ENCODE measurements at regions not wholly inside any gene's neighbourhood (a gene's known extent, or its start where the extent isn't known, plus 50 kb on each side); places are given as distances from the start of the nearest gene placed in this dataset.

GRCh38 chr6:93088621-93089501 lies 330.5 kb downstream of the EPHA7 start:
- Histone ChIP-seq H3K9me3 (ENCODE audit: control insufficient read depth, low read depth, low read length) (no peaks in the 10 kb centered on the region), H2BK20ac (ENCODE audit: low read depth, low read length, poor library complexity, severe bottlenecking) (no peak overlapping the region), H2BK12ac (ENCODE audit: insufficient read length, low read depth, low read length) (no peak overlapping the region), H3K27me3 (ENCODE audit: insufficient read depth, low read length) (no peaks in the 10 kb centered on the region), H3K23me2 (ENCODE audit: insufficient read length, low read depth, low read length, poor library complexity, severe bottlenecking) (no peaks in the 10 kb centered on the region), H2AK5ac (ENCODE audit: insufficient read length, low read length) (no peak overlapping the region), H3K18ac (ENCODE audit: insufficient read length, low read depth, low read length) (no peak overlapping the region), H4K8ac (replicated peaks; ENCODE audit: insufficient read length, low read depth, low read length) (no peak overlapping the region), H3K4ac (ENCODE audit: low read depth, low read length) (no peak overlapping the region), H3K4me1 (ENCODE audit: insufficient read depth, low read length) (no peaks in the 10 kb centered on the region), H3K23ac (ENCODE audit: insufficient read length, low read depth, low read length) (no peak overlapping the region), H2BK5ac (ENCODE audit: insufficient read length, low read length) (no peak overlapping the region), H2BK120ac (ENCODE audit: low read depth, low read length, poor library complexity, severe bottlenecking) (no peak overlapping the region), H3K79me2 (ENCODE audit: insufficient read depth, low read length) (no peaks in the 10 kb centered on the region), H3K9ac (ENCODE audit: extremely low read depth, insufficient read length, low read length) (no peak overlapping the region), H3K27ac (ENCODE audit: insufficient read length, low read depth, low read length) (no peak overlapping the region), H4K20me1 (ENCODE audit: control insufficient read depth, insufficient read depth, insufficient read length) (no peaks in the 10 kb centered on the region), H3K14ac (ENCODE audit: insufficient read depth, low read length) (no peak overlapping the region), H2BK15ac (ENCODE audit: low read depth, low read length) (no peak overlapping the region), H3K79me1 (ENCODE audit: insufficient read depth, low read depth, low read length, poor library complexity, severe bottlenecking) (no peaks in the 10 kb centered on the region), H4K5ac (ENCODE audit: insufficient read length, low read depth, low read length) (no peak overlapping the region), H3T11ph (ENCODE audit: low read length) (no peak overlapping the region), H3K56ac (ENCODE audit: insufficient read length, low read depth, low read length) (no peak overlapping the region), H2AFZ (ENCODE audit: low read length) (no peak overlapping the region), H3K4me2 (ENCODE audit: insufficient read depth, insufficient read length, low read length) (no peak overlapping the region), H4K91ac (ENCODE audit: insufficient read length, low read depth, low read length) (no peak overlapping the region)
- Mint-ChIP-seq H3K27ac (peak overlapping the region in 1 of 3 experiments; percentile 10; a peak in 1 of 7 replicates), H3K27me3 (ENCODE audit: low read depth) (no peaks in the 10 kb centered on the region), H3K4me1 (peaks cover 36 to 37% of the 10 kb centered on the region in 2 experiments), H3K4me3 (no peak overlapping the region), H3K36me3 (ENCODE audit: insufficient read depth in 1 of 3, low read depth in 3 of 3) (no peaks in the 10 kb centered on the region), H3K9me3 (no peaks in the 10 kb centered on the region)
- no peak for TF ChIP-seq CTCF (conservative IDR thresholded peaks at IDR 0.05)
- DNase-seq, result no peak
- no CpG with 5 or more reads among the region's 14 CpGs for WGBS (ENCODE audit: extremely low coverage, insufficient read length, low lambda C conversion rate)

Measured in H9 (cell line).